ENCODE measurements at regions not wholly inside any gene's neighbourhood (a gene's known extent, or its start where the extent isn't known, plus 50 kb on each side); places are given as distances from the start of the nearest gene placed in this dataset.
"Not testable (repeated sequence)": the region's sequence is repeated elsewhere in the genome, so short reads cannot be mapped to it uniquely, and the experiment has no call there.

DNA sequence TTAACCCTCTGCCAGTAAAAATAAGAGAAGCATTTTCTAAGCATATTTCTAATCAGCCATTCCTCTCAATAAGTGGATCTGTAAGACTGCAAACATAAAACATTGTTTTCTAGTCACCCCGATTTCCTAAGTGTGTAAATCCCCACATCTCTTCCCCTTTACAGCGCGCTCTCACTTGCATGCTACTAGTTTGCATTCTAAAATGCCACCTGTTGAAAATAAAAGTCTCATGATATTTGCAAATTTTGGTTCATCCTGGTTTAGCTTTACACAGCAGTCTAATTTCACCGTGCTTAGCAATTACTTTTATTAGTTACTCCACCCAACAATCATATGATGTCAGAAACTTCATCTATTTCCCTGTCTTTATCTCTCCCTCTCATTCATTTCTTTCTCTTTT is 1230.7 kb upstream of the ZEB2 start:
- no peak for DNase-seq

DNA sequence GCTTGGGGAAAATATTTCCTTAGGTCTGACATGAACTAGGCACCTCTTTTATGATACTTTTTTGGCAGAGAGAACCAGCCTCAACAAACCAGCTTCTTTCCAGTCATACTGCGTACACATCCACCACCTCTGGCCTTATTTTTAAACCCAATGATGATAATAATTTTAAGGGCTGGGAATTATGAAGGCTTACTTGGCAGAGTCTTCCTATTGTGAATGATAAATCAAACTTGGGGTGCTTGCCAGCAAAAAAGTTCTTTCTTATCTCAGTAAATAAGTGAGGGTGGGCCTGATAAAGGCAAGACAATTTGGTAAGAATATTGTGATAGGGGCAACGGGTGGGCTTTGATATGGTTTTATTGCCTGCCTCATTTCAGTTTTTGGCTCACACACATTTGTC is 1230.2 kb upstream of the ZEB2 start:
- DNase-seq, result no peak

DNA sequence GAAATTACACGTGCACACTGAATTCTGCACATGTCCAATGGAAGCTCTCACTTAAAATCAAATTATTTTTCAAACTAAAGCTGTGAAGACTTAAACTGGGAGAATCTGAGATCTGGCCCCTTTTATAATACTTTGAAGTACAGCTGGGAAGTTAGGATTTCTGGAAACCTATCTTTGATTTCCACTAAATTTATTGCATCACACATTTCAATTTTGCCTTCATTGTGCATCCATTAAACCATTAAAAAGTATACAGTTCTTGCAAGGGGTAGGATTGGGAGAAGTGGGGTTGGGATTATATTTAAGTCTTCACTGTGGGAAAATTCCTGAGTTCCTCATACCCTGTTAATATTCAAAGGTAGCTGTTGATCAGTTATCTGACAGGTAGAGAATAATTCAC is 1229.6 kb upstream of the ZEB2 start:
- no peak for DNase-seq

DNA sequence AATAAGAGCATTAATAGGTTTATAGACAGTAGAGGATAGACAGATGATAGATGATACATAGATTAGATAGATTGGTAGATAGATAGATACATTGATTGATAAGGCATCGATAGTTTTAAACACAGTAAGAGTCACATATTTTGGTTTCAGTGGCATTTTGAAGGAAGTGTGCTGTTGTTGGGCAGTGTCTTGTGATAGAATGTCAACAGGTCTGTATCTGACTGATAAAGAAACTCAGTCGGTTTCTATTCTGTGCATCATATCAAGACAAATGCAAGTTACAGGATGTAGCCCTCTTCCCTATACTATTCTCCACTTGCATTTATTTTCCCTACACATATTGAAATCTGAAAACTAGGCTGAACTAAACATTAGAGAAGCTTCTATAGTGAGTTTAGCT is 1229.0 kb upstream of the ZEB2 start:
- DNase-seq, result peak; percentile 67

GRCh38 chr2:145747715-145748114 is 1227.8 kb upstream of the ZEB2 start:
- DNase-seq, result peak; percentile 27

DNA sequence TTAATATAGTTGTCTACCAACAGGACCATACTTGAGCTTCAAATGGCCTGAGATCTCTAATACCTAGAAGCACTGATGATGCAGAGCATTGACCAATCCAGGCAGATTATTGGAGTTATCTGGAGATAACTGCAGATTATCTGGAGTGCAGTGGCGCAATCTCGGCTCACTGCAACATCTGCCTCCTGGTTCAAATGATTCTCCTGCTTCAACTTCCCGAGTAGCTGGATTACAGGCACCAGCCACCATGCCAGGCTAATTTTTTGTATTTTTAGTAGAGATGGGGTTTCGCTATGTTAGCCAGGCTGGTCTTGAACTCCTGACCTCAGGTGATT is 1225.4 kb upstream of the ZEB2 start:
- not testable (repeated sequence) for DNase-seq

DNA sequence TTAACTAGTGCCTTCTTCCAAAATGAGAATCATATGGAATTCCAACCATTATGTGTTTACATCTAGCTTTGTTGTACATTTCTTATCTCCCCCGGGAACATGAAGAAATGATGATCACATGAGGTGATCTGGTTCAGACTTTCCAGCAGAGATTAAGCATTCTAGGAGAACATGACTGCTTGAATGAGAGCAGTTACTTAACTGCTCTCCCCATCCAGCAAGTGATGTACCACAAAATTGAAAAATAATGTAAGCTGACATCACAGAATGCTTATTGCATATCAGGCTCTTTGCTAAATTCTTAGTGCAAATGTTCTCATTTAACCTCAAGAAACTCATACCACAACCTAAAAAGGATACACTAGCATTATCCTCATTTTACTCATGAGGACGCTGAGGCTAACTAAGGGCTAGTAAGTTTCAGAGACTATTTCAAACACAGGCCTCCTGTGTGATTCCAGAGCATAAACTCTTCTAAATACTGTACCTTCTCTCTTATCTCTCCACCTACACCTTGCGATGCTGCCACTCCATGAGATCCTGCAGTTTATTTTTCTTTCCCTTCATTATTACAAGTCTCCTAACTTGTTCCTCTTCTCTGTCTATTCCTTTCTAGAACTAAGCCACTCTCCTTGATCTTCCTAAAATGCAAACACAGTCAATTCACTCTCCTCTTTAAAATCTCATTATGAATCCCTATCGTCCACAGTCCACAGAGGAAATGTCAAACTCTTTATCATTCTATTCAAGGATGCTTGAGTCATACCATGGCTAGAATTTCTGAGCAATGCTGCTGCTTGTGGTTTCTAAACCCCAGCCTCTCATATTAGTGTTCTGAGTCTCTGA is 1224.8 kb upstream of the ZEB2 start:
- peak; percentile 78 for DNase-seq

DNA sequence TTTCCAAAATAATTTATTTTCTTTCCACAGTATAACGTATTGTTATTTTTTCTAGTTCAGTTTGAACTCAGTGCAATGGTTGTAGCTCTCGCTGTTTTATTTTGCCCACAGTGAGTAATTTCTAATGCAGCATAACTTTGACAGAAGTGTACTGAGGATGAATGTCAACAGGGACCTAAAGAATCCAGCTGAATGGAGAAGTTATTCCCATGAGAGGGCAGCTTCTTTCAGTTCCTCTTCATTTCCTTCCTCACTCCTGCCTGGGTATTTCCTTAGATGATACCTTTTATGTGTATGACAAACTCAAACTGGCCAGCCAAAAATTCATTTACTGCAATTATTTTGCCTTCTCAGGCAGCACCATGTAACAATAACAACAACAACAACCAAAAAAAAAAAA is 1223.1 kb upstream of the ZEB2 start:
- no peak for DNase-seq

- DNase-seq, result no peak
Measured at GRCh38 chr2:145741636-145742035, 1221.7 kb upstream of the ZEB2 start.

DNA sequence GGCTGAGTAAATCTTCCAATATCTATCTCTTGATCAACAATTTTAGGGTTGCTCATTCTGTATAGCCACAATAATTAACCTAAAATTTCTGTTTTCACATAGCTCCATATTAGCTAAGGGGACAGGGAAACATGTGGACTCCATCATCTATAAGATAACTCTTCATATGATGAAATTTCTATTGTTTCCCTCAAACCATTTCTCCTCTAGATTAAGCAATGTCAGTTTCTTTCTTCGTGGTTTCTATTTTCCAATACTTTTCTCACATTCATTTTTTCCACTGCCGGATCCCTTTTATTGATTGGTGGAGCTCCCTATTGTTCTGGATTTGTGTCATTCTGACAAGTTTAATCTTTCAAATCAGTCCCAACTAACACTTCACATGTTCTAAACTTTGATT is 1221.3 kb upstream of the ZEB2 start:
- no peak for DNase-seq

DNA sequence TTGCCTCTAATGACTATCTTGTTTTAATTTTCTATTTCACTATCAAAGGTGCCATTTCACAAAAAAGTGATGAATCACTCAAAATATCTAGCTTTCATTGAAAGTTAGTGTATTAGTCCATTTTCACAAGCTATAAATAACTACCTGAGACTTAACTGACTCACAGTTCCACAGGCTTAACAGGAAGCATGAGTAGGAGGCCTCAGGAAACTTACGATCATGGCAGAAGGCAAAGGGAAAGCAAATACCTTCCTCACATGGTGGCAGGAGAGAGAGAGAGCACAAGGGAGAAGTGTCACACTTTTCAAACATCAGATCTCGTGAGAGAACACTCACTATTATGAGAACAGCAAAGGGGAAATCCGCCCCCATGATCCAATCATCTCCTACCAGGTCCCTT is 1220.4 kb upstream of the ZEB2 start:
- DNase-seq, result peak; percentile 21

DNA sequence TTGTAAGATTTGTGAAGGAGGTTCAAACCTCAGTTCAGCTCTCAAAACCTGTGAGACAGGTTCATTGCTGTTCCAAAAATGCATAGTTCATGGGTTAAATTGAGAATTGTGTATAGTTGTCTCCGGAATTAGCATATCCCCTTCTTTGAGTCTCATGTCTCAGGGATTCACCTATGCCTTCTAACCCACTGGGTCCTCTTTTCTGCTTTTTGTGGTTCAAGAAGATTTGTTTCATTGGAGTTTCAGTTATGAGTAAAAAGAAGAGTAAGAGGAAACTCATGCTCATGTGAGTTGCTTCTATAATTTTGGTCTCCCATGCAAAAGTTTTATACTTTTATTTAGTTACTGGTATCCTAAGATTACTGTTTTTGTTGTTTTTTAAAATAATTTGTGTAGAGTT is 1219.8 kb upstream of the ZEB2 start:
- DNase-seq, result peak; percentile 23

DNA sequence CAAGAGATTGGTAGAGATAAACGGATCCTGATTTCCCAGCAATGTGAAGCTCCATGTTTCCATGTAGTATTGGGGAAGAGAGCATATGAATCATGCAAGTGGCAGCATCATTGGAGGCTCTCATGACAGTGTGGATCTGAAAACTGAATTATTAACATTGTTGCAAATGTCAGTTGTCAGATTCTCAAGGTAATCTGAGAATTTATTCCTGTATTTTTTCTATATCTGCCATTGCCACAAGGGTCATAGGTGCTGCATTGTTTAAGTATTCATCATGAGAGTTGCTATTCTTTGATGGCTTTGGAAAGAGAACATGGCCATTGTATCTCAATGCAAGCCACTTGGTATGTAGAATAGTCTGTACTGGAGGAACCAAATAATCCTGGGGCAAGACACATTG is 1217.0 kb upstream of the ZEB2 start:
- DNase-seq, result no peak

DNA sequence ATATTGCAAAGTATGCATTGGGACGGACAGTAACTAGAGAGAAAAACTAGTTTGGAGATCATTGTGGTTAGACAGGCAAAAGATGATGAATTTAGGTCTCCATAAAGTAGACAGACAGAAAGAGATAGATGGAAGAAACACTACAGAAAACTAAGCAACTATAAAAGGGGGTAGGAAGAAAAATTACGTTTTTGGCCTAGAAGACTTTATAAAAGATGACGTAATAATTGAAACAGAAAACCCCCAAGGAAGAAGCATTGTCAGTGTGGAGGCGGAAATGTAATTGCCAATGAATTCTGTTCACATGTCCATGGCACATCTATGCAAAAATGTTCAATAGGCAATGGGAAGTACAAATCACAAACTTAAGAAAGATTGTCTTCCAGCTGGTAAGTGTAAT is 1211.5 kb upstream of the ZEB2 start:
- no peak for DNase-seq

DNA sequence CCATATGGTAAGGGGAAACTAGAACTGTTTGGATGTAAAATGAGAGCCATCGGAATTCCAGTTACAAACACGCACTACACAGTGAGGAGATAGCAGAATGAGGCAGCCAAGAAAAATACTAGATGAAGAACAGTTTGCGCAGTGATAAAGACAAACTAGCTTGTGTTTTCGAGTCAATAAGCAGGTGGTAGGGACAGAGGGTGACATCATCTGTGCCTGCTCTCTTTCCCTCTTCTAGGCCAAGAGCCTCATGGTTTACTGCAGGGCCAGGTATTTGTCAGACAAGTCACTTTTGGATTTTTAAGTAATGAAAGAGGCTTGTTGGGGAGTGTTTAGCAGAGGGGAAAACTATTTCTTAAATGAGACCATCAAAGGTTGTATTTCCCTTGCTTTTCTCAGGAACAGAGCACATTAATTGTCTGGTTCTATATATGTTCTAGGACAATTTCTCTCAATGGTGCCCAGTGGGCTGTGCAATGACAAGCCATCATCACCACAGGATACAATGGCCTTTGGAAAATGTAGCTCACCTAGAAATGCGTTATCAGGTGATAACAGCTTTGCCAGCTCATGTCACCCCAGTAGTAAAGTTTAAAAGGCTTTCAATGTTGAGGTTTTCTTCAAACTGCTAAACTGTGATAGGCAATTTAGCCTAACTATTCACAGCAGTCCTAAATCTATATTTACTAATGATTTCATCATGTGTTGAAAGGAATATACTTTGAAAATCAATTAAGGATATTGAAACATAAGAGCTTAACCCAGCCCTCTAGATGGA is 1210.3 kb upstream of the ZEB2 start:
- DNase-seq, result no peak

DNA sequence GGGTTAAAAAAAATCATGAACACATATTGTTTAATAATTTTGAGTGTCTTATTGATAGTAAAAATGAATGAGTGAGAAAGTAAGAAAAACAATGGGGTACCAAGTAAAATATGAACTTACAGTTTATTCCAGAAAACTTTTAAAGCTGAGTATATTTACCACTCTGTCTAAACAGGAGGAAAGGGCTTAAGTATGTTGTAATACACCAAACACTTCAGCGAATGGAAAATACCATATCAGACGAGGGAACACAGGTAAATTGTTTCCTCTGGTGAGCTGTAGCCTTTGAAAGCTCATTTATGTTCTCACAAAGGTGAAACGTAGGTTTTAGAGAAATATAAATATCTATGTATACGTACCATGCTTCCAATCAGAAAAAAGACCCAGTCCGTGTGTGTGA is 1209.6 kb upstream of the ZEB2 start:
- no peak for DNase-seq

DNA sequence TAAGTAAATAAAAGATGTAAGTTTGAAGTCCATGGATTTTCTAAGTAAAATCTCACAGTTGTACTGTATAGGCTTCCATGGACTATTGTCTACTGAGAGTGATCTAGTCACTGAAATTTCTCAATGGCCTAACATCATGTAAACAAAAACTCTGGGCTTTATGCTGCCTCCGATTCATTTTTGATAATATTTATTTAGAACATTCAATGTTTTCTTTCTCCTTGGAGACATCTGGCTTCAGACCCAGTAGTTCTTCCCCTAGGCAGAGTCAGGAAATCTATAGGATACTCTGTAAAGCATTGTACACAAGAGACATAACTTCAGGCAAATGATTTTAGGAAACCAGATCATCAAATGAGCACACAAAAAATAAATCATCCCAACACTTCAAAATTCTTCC is 1208.6 kb upstream of the ZEB2 start:
- no peak for DNase-seq

- no peak for DNase-seq
Measured at GRCh38 chr2:145725876-145726275, 1206.0 kb upstream of the ZEB2 start.

- DNase-seq, result no peak
Measured at GRCh38 chr2:145724311-145724898, 1204.5 kb upstream of the ZEB2 start.

DNA sequence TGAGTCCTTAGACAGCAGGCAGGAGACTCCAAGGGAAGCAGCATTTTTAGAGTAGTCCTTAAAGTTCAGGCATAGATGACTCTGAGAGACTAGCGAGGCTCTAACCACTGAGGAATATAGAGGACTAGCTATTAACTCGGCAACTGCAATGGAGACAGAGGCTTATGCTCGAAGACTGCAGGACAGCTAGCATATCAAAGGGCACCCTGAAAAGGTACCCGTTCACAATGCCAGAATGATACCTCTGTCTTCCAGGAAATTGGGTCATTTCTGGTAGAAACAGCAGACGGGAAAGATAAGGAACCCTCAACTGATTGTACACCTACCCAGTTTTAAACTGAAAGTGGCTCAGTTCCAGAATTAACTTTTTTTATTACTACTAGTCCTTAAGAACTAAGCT is 1204.0 kb upstream of the ZEB2 start:
- DNase-seq, result no peak

- DNase-seq, result no peak
Measured at GRCh38 chr2:145721681-145722080, 1201.8 kb upstream of the ZEB2 start.

DNA sequence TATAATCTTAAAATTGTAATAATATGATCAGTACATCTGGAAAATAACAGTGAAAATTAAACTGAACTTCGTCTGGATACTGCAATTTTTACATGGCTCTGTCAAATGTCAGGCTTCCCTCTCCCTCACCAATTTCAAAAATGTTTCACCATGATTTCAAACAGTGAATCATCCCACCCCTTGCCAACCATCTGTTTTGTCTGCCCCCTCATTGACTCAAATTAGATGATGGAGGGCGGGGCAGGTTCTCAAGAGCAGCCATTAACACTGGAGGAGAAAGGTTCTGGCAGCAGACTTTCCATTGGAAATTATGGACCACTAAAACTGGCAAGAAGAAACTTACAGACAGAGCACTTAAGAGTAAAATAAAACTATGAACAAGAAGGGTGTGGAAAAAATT is 1195.7 kb upstream of the ZEB2 start:
- no peak for DNase-seq

DNA sequence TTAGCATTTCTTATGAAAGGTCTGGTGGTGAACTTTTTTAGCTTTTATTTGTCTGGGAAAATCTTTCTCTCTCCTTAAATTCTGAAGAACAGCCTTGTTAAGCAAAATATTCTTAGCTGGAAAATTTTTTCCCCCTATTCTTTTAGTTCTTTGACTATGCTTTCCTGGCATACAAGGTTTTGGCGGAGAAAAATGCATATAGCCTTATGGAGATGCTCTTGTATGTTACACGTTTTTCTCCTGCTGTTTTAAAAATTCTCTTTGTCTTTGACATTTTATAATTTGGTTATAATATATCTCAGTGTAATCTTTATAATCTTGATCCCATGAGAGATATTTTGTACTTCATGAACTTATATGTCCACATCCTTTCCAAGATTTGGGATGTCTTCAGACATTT is 1190.4 kb upstream of the ZEB2 start:
- DNase-seq, result no peak

GRCh38 chr2:145702305-145702704 is 1182.4 kb upstream of the ZEB2 start:
- no peak for DNase-seq
